Skeletal muscle cell (primary cell): ENCODE measurements at regions not wholly inside any gene's neighbourhood (a gene's known extent, or its start where the extent isn't known, plus 50 kb on each side); places are given as distances from the start of the nearest gene placed in this dataset.

Experiments
- DNase-seq: peaks from one replicate; pipeline ENCODE4 v3.0.0-alpha.2; 2010; ENCODE audit warnings: low read depth
- H3K4me3 ChIP-seq: 2 replicates; pipeline ENCODE4 v1.5.1; 2011; ENCODE audit warnings: low read depth, mild to moderate bottlenecking, control low read depth, low read length, moderate library complexity

GRCh38 chr13:69461397-69461796 is 646.2 kb upstream of the ATXN8OS start:
- no peak overlapping the region for H3K4me3 ChIP-seq
- DNase-seq: no peak

DNA sequence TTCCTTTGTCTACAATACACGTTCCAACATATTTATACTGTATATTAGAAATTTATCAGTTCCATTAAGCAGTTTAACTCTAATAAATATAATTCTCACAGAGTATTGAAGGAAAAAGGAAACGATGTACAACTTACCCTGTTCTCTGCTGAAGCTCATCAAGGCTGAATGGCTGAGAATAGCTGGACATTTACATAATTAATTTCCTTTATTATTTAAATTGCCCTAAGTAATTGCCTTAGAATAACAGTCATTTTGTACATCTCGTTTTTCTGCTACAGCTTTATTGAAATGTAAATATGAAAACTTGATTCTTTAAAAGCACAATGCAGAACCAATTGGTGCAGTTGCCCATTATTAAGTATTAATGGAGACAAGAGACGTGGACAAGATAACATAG is 648.3 kb upstream of the ATXN8OS start:
- DNase-seq: no peak
- no peak overlapping the region for H3K4me3 ChIP-seq

DNA sequence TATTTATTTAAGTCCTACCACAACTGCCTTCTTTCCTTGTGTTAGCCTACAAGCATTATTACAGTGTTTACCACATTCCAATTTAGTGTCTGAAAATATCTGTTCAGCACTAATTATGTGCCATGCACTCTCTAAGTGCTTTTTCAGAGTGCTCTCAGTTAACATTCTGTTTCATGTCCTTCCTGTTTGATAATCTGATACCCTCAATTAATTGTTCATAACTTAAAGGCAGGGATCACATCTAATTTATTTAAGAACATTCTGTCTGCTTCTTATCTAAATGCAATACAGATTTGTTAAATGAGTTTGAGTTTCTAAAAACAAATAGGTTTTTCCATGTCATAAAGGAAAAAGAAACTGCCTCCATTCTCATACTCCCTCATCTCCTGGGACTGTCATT is 649.6 kb upstream of the ATXN8OS start:
- DNase-seq: no peak
- no peak overlapping the region for H3K4me3 ChIP-seq

- DNase-seq: no peak
Observed at GRCh38 chr13:69450245-69450644, 657.4 kb upstream of the ATXN8OS start.

GRCh38 chr13:69425235-69425634 is 682.4 kb upstream of the ATXN8OS start:
- no peak overlapping the region for H3K4me3 ChIP-seq
- DNase-seq: no peak

More at GRCh38 chr13:69450245-69450644, 657.4 kb upstream of the ATXN8OS start:
- no peak overlapping the region for H3K4me3 ChIP-seq

DNA sequence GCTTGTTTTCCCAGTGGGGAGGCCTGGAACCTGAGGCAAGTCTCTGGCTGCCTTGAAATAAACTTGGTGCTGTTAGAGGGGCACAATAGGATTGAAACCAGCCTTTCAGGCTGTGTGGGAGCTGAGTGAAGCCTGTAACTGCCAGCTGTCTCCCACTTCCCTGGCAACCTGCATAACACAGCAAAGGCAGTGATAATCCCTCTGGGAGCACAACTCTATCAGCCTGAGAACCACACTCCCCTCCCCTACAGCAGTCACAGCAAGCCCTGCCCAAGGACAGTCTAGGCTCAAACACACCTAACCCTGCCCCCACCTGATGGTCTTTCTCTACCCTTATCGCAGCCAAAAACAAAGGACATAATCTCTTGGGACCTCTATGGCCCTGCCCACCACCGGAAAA is 683.8 kb upstream of the ATXN8OS start:
- DNase-seq: no peak
- H3K4me3 ChIP-seq: no peak overlapping the region

- DNase-seq: no peak
- no peak overlapping the region for H3K4me3 ChIP-seq
Observed at GRCh38 chr13:69418319-69418718, 689.3 kb upstream of the ATXN8OS start.

DNA sequence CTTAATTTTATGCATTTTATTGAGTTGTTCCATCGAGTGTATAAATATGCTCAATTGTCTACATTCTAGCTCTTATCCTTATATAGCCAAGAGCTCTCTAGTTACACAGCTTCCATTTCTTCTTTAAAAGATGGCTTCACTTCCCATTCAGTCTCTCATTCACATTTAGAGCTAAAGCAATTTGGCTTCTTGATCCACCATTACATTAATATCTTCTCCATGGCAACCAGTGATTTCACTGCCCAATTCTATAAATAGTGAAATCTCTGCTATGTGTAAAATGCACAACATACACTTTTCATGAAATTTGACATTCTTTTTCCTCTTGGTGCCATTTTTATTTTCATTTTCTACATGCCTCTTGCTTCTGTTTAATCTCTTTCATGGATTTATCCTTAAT is 696.9 kb upstream of the ATXN8OS start:
- DNase-seq: no peak
- no peak overlapping the region for H3K4me3 ChIP-seq

GRCh38 chr13:69391756-69392155 is 715.9 kb upstream of the ATXN8OS start:
- H3K4me3 ChIP-seq: no peak overlapping the region
- no peak for DNase-seq

- no peak overlapping the region for H3K4me3 ChIP-seq
- no peak for DNase-seq
Observed at GRCh38 chr13:69389899-69390298, 717.7 kb upstream of the ATXN8OS start.

- DNase-seq: no peak
- no peak overlapping the region for H3K4me3 ChIP-seq
Observed at GRCh38 chr13:69373747-69374425, 733.7 kb upstream of the ATXN8OS start.

- no peak for DNase-seq
- no peak overlapping the region for H3K4me3 ChIP-seq
Observed at GRCh38 chr13:69363360-69363759, 744.3 kb upstream of the ATXN8OS start.

GRCh38 chr13:69331245-69331644 is 776.4 kb upstream of the ATXN8OS start:
- no peak overlapping the region for H3K4me3 ChIP-seq
- DNase-seq: no peak

- H3K4me3 ChIP-seq: no peak overlapping the region
- peak; percentile 5 for DNase-seq
Observed at GRCh38 chr13:69324090-69324886, 783.3 kb upstream of the ATXN8OS start.

- DNase-seq: peak; percentile 12
- no peak overlapping the region for H3K4me3 ChIP-seq
Observed at GRCh38 chr13:69319656-69320055, 788.0 kb upstream of the ATXN8OS start.

- H3K4me3 ChIP-seq: no peak overlapping the region
- no peak for DNase-seq
Observed at GRCh38 chr13:69315039-69315438, 792.6 kb upstream of the ATXN8OS start.

GRCh38 chr13:69306766-69307165 is 800.9 kb upstream of the ATXN8OS start:
- no peak overlapping the region for H3K4me3 ChIP-seq

DNA sequence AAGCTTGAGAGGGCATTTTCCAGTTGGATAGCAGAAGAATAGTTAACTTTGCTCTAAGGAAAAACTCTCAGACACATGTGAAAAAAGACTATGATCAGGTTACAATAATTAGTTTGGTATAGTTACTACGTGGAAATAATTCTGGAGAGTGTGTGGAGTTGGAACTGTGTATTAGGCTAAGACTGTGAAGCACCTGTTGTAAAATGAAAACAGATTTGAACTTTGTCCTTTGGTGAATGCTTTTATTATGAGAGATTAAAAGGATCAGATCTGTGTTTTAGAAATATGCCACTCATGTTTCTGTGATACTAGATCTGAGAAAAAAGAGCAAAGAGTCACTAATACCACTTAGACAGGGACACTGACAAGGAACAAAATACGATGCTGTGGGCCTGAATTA is 807.5 kb upstream of the ATXN8OS start:
- H3K4me3 ChIP-seq: no peak overlapping the region
- DNase-seq: no peak

More at GRCh38 chr13:69306766-69307165, 800.9 kb upstream of the ATXN8OS start:
- no peak for DNase-seq

DNA sequence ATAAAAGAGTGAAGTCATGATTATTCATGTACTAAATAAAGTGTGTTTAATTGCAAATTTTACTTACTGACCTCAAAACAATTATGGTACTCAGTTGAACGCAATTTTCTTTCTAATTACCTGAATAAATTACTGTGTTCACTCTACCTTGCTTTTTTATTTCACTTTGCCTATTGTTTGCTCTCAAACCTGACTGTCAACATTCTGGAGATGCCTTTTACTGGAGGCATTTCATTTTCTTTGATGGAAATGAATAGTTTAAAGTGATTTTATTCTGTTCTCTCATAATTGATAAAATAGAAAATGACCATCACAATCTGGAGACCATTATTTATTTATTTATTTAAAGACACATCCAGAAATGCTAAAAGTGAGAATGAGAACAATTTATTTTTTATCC is 811.5 kb upstream of the ATXN8OS start:
- no peak overlapping the region for H3K4me3 ChIP-seq
- no peak for DNase-seq

GRCh38 chr13:69292789-69293425 is 814.7 kb upstream of the ATXN8OS start:
- no peak overlapping the region for H3K4me3 ChIP-seq
- DNase-seq: no peak
